Right atrium auricular region (tissue), 2 donors: ENCODE measurements at regions not wholly inside any gene's neighbourhood (a gene's known extent, or its start where the extent isn't known, plus 50 kb on each side); places are given as distances from the start of the nearest gene placed in this dataset.

Experiments
- DNase-seq: peaks from one replicate; pipeline ENCODE4 v3.0.0-alpha.2; 2019; ENCODE audit warnings: low spot score
- H3K27ac ChIP-seq, 2 donors: fragments of 200-600 bp; sonication (generic); 1 replicate in 1 of 2; 2 replicates in 1 of 2; pipeline ENCODE4 v1.5.1; 2016 to 2019
- H3K27me3 ChIP-seq, 2 donors: fragments of 200-600 bp; sonication (generic); one replicate each; pipeline versions ENCODE4 v1.5.1 to v1.6.0; 2017 to 2019
- H3K36me3 ChIP-seq: fragments of 200-600 bp; sonication (generic); one replicate; pipeline ENCODE4 v1.5.1; 2016
- H3K4me1 ChIP-seq, 2 donors: fragments of 200-600 bp; sonication (generic); one replicate each; pipeline versions ENCODE4 v1.5.1 to v1.6.0; 2017 to 2019
- H3K4me3 ChIP-seq, 2 donors: fragments of 200-600 bp; sonication (generic); 1 replicate in 1 of 2; 2 replicates in 1 of 2; pipeline ENCODE4 v1.5.1; 2017 to 2019; ENCODE audit warnings: mild to moderate bottlenecking in 1 of 2, moderate library complexity in 1 of 2
- H3K9me3 ChIP-seq, 2 donors: fragments of 200-600 bp; sonication (generic); one replicate each; pipeline ENCODE4 v1.5.1; 2019
- CTCF ChIP-seq, 2 donors: fragments of 200-600 bp; sonication (generic); IDR thresholded peaks; one replicate each; pipeline ENCODE4 v1.5.1; 2019; ENCODE audit warnings: antibody characterized with exemption in 2 of 2

DNA sequence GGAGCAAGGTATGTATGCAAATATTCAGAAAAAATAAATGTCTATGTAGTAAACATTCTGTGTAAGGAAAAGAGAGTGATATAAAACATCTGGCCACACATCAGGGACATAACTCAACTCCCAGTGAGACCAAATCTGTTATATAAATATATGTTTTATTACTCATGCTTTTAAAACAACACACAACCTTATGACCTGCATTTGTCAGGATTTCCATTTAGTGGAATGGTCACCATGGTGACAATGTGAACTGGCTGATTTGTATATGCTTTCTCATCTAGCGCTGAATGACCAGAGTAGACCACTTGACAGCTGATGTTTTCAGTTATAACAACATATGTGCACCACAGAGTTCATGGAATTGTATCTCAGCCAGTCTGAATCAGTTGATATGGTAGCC is 551.7 kb downstream of the HTR7 start:
- Histone ChIP-seq H3K4me1 (peaks cover 0 to 12% of the 10 kb centered on the region in 2 donors), H3K9me3 (peaks cover 0 to 11% of the 10 kb centered on the region in 2 donors), H3K27me3 (no peaks in the 10 kb centered on the region), H3K36me3 (no peaks in the 10 kb centered on the region), H3K27ac (no peak overlapping the region), H3K4me3 (no peak overlapping the region)
- TF ChIP-seq CTCF (IDR thresholded peaks at IDR 0.05) = no peak
- no peak for DNase-seq

DNA sequence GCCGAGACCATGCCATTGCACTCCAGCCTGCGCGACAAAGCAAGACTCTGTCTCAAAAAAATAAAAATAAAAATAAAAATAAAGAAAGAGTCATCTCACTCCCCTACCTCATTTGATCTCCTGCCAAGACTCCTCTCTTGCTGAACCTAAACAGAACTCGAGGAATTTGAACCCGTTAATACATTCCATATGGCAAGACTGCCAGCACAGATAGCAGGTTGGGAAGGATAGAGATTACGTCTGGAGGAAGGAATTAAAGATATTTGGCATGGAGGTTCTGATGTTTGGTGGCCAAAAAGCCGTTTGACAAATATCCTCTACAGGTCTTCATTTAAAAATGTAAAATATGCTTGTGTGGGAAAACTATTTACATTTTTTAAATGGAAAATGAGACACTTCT is 549.6 kb downstream of the HTR7 start:
- no peak for TF ChIP-seq CTCF (IDR thresholded peaks at IDR 0.05)
- H3K9me3 ChIP-seq = peaks cover 0 to 11% of the 10 kb centered on the region in 2 donors
- no peak overlapping the region for H3K27ac ChIP-seq

DNA sequence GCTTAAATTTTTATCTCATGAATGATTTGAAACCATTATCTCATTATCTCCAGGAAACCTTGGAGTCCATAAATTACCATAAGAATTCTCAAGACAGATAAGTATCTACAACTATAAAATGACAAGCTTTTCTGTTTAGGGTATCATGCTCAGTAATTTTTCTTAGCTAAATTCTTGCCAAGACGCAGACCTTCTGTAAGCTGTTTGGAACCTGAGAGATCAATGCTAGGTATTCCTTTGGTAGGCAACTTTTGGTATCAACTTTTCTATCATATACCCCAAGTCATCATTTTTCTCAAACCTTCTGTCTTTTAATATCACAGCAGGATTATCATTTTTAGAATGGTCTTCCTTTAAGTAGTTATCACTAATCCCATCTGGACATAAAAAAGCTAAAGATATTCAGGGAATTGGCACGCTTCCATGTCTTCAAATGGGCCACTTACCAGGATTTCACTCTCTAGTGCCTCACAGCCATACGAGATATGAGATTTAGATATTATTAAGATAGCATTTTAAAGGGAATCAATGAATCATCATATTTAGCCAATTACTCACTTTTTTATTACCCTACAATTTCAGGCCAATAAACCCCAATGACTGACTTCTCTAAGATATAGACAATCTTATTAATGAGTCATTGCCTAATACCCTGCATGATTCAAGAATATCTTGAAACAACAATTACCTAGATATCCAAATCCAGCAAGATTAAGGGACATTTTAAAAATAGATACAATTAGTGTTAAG is 544.1 kb downstream of the HTR7 start:
- no peak for TF ChIP-seq CTCF (IDR thresholded peaks at IDR 0.05)
- Histone ChIP-seq H3K9me3 (peaks cover 0 to 8% of the 10 kb centered on the region in 2 donors), H3K36me3 (no peaks in the 10 kb centered on the region), H3K27ac (no peak overlapping the region), H3K4me3 (no peak overlapping the region), H3K4me1 (no peaks in the 10 kb centered on the region), H3K27me3 (no peaks in the 10 kb centered on the region)
- DNase-seq = no peak

More for the DNA sequence above, 549.6 kb downstream of the HTR7 start:
- no peak for DNase-seq
- Histone ChIP-seq H3K4me1 (peaks cover 0 to 12% of the 10 kb centered on the region in 2 donors), H3K4me3 (no peak overlapping the region), H3K36me3 (no peaks in the 10 kb centered on the region), H3K27me3 (no peaks in the 10 kb centered on the region)

- H3K4me1 ChIP-seq = no peaks in the 10 kb centered on the region
- H3K36me3 ChIP-seq = no peaks in the 10 kb centered on the region
- no peak overlapping the region for H3K27ac ChIP-seq
- no peaks in the 10 kb centered on the region for H3K9me3 ChIP-seq
- TF ChIP-seq CTCF (IDR thresholded peaks at IDR 0.05) = no peak
- no peak for DNase-seq
- no peak overlapping the region for H3K4me3 ChIP-seq
- no peaks in the 10 kb centered on the region for H3K27me3 ChIP-seq
These were observed 543.1 kb downstream of the HTR7 start for GRCh38 chr10:90314718-90315117.

GRCh38 chr10:90317172-90317571 is 540.7 kb downstream of the HTR7 start:
- no peak for TF ChIP-seq CTCF (IDR thresholded peaks at IDR 0.05)
- H3K27me3 ChIP-seq = no peaks in the 10 kb centered on the region
- no peaks in the 10 kb centered on the region for H3K4me1 ChIP-seq

GRCh38 chr10:90318659-90319058 is 539.2 kb downstream of the HTR7 start:
- no peak for DNase-seq
- no peak overlapping the region for H3K4me3 ChIP-seq
- H3K9me3 ChIP-seq = no peaks in the 10 kb centered on the region
- H3K27me3 ChIP-seq = no peaks in the 10 kb centered on the region
- H3K36me3 ChIP-seq = no peaks in the 10 kb centered on the region
- TF ChIP-seq CTCF (IDR thresholded peaks at IDR 0.05) = no peak
- H3K4me1 ChIP-seq = no peaks in the 10 kb centered on the region
- no peak overlapping the region for H3K27ac ChIP-seq

More at GRCh38 chr10:90317172-90317571, 540.7 kb downstream of the HTR7 start:
- Histone ChIP-seq H3K27ac (no peak overlapping the region), H3K9me3 (no peaks in the 10 kb centered on the region), H3K36me3 (no peaks in the 10 kb centered on the region), H3K4me3 (no peak overlapping the region)
- no peak for DNase-seq
